ENCODE measurements at regions not wholly inside any gene's neighbourhood (a gene's known extent, or its start where the extent isn't known, plus 50 kb on each side); places are given as distances from the start of the nearest gene placed in this dataset.

GRCh38 chr1:212526111-212526491 lies 82.5 kb upstream of the ATF3 start:
- Histone ChIP-seq H3K27me3 (ENCODE audit: low read depth) (no peaks in the 10 kb centered on the region), H3K9me3 (replicated peaks) (no peaks in the 10 kb centered on the region), H3K4me1 (peaks cover 25% of the 10 kb centered on the region), H3K27ac (replicated peaks) (peak overlapping the region; percentile 88), H3K4me3 (no peak overlapping the region), H3K36me3 (no peaks in the 10 kb centered on the region)
- DNase-seq = no peak
- no peak for TF ChIP-seq CTCF (IDR thresholded peaks at IDR 0.05; ENCODE audit: borderline replicate concordance)
- intact Hi-C loops (cut with micrococcal nuclease) = no loop called here

GRCh38 chr1:212528501-212528900 lies 80.1 kb upstream of the ATF3 start:
- intact Hi-C loops (cut with micrococcal nuclease) = no loop called here
- TF ChIP-seq CTCF (IDR thresholded peaks at IDR 0.05; ENCODE audit: borderline replicate concordance) = no peak
- Histone ChIP-seq H3K9me3 (replicated peaks) (no peaks in the 10 kb centered on the region), H3K4me1 (peaks cover 20% of the 10 kb centered on the region), H3K27ac (replicated peaks) (no peak overlapping the region), H3K4me3 (no peak overlapping the region), H3K36me3 (no peaks in the 10 kb centered on the region), H3K27me3 (ENCODE audit: low read depth) (no peaks in the 10 kb centered on the region)
- no peak for DNase-seq

GRCh38 chr1:212529211-212529741 lies 79.3 kb upstream of the ATF3 start:
- H3K4me1 ChIP-seq = peaks cover 19% of the 10 kb centered on the region
- no peak overlapping the region for H3K27ac ChIP-seq (replicated peaks)
- no peak overlapping the region for H3K4me3 ChIP-seq
- DNase-seq = no peak
- TF ChIP-seq CTCF (IDR thresholded peaks at IDR 0.05; ENCODE audit: borderline replicate concordance) = no peak
- intact Hi-C loops (cut with micrococcal nuclease) = no loop called here
- H3K27me3 ChIP-seq (ENCODE audit: low read depth) = no peaks in the 10 kb centered on the region
- no peaks in the 10 kb centered on the region for H3K9me3 ChIP-seq (replicated peaks)
- H3K36me3 ChIP-seq = no peaks in the 10 kb centered on the region

GRCh38 chr1:212531267-212531666 lies 77.3 kb upstream of the ATF3 start:
- no peak for DNase-seq
- TF ChIP-seq CTCF (IDR thresholded peaks at IDR 0.05; ENCODE audit: borderline replicate concordance) = no peak

GRCh38 chr1:212531796-212532195 lies 76.8 kb upstream of the ATF3 start:
- Histone ChIP-seq H3K27me3 (ENCODE audit: low read depth) (no peaks in the 10 kb centered on the region), H3K9me3 (replicated peaks) (peaks cover 2% of the 10 kb centered on the region), H3K4me3 (no peak overlapping the region), H3K36me3 (no peaks in the 10 kb centered on the region), H3K4me1 (no peaks in the 10 kb centered on the region), H3K27ac (replicated peaks) (no peak overlapping the region)
- no peak for TF ChIP-seq CTCF (IDR thresholded peaks at IDR 0.05; ENCODE audit: borderline replicate concordance)
- intact Hi-C loops (cut with micrococcal nuclease) = no loop called here
- no peak for DNase-seq

More at GRCh38 chr1:212531267-212531666, 77.3 kb upstream of the ATF3 start:
- Histone ChIP-seq H3K4me1 (peaks cover 2% of the 10 kb centered on the region), H3K4me3 (no peak overlapping the region), H3K9me3 (replicated peaks) (no peaks in the 10 kb centered on the region), H3K36me3 (no peaks in the 10 kb centered on the region), H3K27ac (replicated peaks) (no peak overlapping the region), H3K27me3 (ENCODE audit: low read depth) (no peaks in the 10 kb centered on the region)
- intact Hi-C loops (cut with micrococcal nuclease) = no loop called here

Data from left ventricle myocardium inferior (tissue), 1 donor.